ENCODE measurements at regions not wholly inside any gene's neighbourhood (a gene's known extent, or its start where the extent isn't known, plus 50 kb on each side); places are given as distances from the start of the nearest gene placed in this dataset.

GRCh38 chr10:52959810-52960209, 187.2 kb upstream of the MBL2 start:
- H3K9me3 Mint-ChIP-seq (ENCODE audit: unreplicated experiment) = peaks cover under 1% of the 10 kb centered on the region
- H3K27ac Mint-ChIP-seq (ENCODE audit: unreplicated experiment) = no peak overlapping the region
- DNase-seq = no peak
- no peak for TF ChIP-seq CTCF (IDR thresholded peaks at IDR 0.05; ENCODE audit: partially characterized antibody, unreplicated experiment)
- no peak overlapping the region for H3K4me3 Mint-ChIP-seq (ENCODE audit: unreplicated experiment)
- H3K4me1 Mint-ChIP-seq (ENCODE audit: low read depth, unreplicated experiment) = peaks cover 11% of the 10 kb centered on the region
- H3K27me3 Mint-ChIP-seq (ENCODE audit: unreplicated experiment) = no peaks in the 10 kb centered on the region
- H3K36me3 Mint-ChIP-seq (ENCODE audit: unreplicated experiment) = no peaks in the 10 kb centered on the region

- no peak overlapping the region for H3K27ac Mint-ChIP-seq (ENCODE audit: unreplicated experiment)
These were observed 184.3 kb upstream of the MBL2 start for GRCh38 chr10:52956861-52957260.

GRCh38 chr10:52956461-52956860, 183.9 kb upstream of the MBL2 start:
- no peak overlapping the region for H3K27ac Mint-ChIP-seq (ENCODE audit: unreplicated experiment)
- peaks cover 11% of the 10 kb centered on the region for H3K4me1 Mint-ChIP-seq (ENCODE audit: low read depth, unreplicated experiment)

More at GRCh38 chr10:52956861-52957260, 184.3 kb upstream of the MBL2 start:
- H3K36me3 Mint-ChIP-seq (ENCODE audit: unreplicated experiment) = no peaks in the 10 kb centered on the region
- H3K4me1 Mint-ChIP-seq (ENCODE audit: low read depth, unreplicated experiment) = peaks cover 11% of the 10 kb centered on the region
- H3K27me3 Mint-ChIP-seq (ENCODE audit: unreplicated experiment) = no peaks in the 10 kb centered on the region
- no peak for TF ChIP-seq CTCF (IDR thresholded peaks at IDR 0.05; ENCODE audit: partially characterized antibody, unreplicated experiment)
- H3K9me3 Mint-ChIP-seq (ENCODE audit: unreplicated experiment) = peaks cover 7% of the 10 kb centered on the region
- no peak overlapping the region for H3K4me3 Mint-ChIP-seq (ENCODE audit: unreplicated experiment)
- no peak for DNase-seq

GRCh38 chr10:52955337-52955736, 182.8 kb upstream of the MBL2 start:
- H3K36me3 Mint-ChIP-seq (ENCODE audit: unreplicated experiment) = no peaks in the 10 kb centered on the region
- H3K4me1 Mint-ChIP-seq (ENCODE audit: low read depth, unreplicated experiment) = peaks cover 11% of the 10 kb centered on the region
- H3K27me3 Mint-ChIP-seq (ENCODE audit: unreplicated experiment) = no peaks in the 10 kb centered on the region
- no peak for TF ChIP-seq CTCF (IDR thresholded peaks at IDR 0.05; ENCODE audit: partially characterized antibody, unreplicated experiment)
- no peak overlapping the region for H3K4me3 Mint-ChIP-seq (ENCODE audit: unreplicated experiment)
- DNase-seq = no peak
- H3K27ac Mint-ChIP-seq (ENCODE audit: unreplicated experiment) = no peak overlapping the region
- H3K9me3 Mint-ChIP-seq (ENCODE audit: unreplicated experiment) = peaks cover 10% of the 10 kb centered on the region

More at GRCh38 chr10:52956461-52956860, 183.9 kb upstream of the MBL2 start:
- Mint-ChIP-seq H3K4me3 (ENCODE audit: unreplicated experiment) (no peak overlapping the region), H3K27me3 (ENCODE audit: unreplicated experiment) (no peaks in the 10 kb centered on the region), H3K36me3 (ENCODE audit: unreplicated experiment) (no peaks in the 10 kb centered on the region), H3K9me3 (ENCODE audit: unreplicated experiment) (peaks cover 7% of the 10 kb centered on the region)
- TF ChIP-seq CTCF (IDR thresholded peaks at IDR 0.05; ENCODE audit: partially characterized antibody, unreplicated experiment) = no peak
- DNase-seq = no peak

- H3K4me1 Mint-ChIP-seq (ENCODE audit: low read depth, unreplicated experiment) = peaks cover 8% of the 10 kb centered on the region
- H3K4me3 Mint-ChIP-seq (ENCODE audit: unreplicated experiment) = no peak overlapping the region
- peaks cover 10% of the 10 kb centered on the region for H3K9me3 Mint-ChIP-seq (ENCODE audit: unreplicated experiment)
- no peaks in the 10 kb centered on the region for H3K27me3 Mint-ChIP-seq (ENCODE audit: unreplicated experiment)
- DNase-seq = no peak
- no peak overlapping the region for H3K27ac Mint-ChIP-seq (ENCODE audit: unreplicated experiment)
- TF ChIP-seq CTCF (IDR thresholded peaks at IDR 0.05; ENCODE audit: partially characterized antibody, unreplicated experiment) = no peak
- H3K36me3 Mint-ChIP-seq (ENCODE audit: unreplicated experiment) = peaks cover 5% of the 10 kb centered on the region
These were observed 181.8 kb upstream of the MBL2 start for GRCh38 chr10:52954407-52954806.
